GF-D8 (cell line): ENCODE measurements at regions not wholly inside any gene's neighbourhood (a gene's known extent, or its start where the extent isn't known, plus 50 kb on each side); places are given as distances from the start of the nearest gene placed in this dataset.

Experiments used
- DNase-seq: peaks from one replicate; lab custom pipeline; 2025; lab: John Stamatoyannopoulos, UW

DNA sequence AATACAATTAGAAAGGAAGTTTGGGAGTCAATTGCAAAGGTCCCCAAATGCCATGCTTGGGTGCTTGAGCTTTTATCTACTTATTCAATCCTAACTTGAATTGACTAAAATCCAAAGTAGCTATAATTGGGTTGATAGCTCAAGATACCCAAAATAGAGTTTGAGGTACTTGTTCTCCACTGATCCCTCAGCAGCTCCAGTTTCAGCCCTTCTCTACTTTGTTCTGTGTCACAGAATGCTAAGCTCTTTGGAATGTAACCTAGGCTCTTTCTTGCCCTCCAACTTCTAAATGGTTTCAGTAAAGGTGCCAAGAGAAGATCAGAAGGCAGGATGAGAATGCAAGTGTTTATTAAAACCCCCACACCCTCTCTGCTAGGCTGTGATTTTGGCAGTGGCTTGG lies 251.4 kb upstream of the CLEC14A start:
- DNase-seq, result no peak

GRCh38 chr14:38505973-38506249 lies 250.0 kb upstream of the CLEC14A start:
- DNase-seq, result no peak

DNA sequence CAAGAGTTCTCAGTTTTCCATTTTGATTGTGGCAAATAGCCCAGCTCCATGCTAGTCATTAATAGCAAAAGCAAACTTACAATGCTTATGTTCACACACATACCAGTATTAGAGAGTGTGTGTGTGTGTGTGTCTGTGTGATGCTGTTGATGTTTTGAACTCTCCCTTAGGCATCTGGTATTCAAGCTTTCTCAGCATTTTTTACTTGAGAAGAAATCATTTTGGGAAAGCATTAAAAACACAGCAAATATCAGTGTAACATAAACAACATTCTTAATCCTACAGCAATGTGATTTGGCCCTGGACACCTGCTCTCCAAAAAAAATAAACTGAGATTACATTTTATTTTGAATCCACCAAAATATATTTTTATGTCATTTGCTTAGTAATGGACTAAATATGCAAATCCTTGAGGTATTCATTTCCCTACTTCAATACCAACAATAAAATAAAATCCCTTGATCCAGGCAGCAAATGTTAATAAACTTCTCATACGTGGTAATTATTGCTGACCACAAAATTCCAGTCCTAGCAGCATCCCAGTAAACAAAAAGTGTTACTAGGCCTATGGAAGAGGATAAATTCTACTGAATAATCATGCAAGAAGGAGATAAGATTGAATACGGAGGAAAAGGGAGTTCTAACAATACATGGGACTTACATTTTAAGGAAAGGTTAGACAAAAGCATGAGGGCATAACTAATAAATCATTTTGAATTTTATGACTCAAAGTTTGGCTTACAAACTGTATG lies 249.5 kb upstream of the CLEC14A start:
- DNase-seq, result no peak

DNA sequence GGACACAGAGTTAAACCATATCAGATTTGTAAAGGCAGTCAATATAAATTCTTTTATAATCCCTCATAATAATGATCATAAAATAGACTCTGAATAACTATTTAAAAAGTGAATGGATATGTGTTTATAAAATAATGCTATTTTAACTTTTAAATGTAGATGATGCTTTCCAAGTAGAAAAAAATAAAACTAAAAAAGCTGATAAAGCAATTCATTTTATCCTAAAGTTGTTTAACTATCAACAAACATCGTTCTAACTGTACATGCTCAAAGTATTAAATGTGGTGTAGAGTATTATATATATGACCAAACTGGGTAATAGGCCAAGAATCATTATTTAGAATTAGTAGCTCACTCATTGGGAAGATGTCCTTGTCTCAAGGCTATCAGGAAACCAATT lies 248.3 kb upstream of the CLEC14A start:
- no peak for DNase-seq

- DNase-seq, result no peak
Observed at GRCh38 chr14:38502239-38502638, 246.3 kb upstream of the CLEC14A start.

DNA sequence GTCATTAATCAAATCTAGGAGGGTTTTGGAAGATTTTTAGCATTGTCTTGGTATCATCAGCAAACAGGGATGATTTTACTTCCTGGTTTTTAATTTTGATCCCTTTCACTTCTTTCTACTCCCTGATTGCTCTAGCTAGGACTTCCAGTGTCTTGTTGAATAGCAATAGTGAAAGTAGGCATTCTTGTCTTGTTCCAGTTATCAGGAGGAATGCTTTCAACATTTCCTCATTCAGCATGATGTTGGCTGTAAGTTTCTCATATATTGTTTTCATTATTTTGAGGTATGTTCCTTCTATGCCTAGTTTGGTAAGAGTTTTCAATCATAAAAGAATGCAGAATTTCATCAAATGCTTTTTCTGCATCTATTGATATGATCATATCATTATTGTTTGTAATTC lies 244.2 kb upstream of the CLEC14A start:
- DNase-seq, result no peak

GRCh38 chr14:38496092-38496491 lies 240.2 kb upstream of the CLEC14A start:
- no peak for DNase-seq

- no peak for DNase-seq
Observed at GRCh38 chr14:38490273-38490672, 234.4 kb upstream of the CLEC14A start.

DNA sequence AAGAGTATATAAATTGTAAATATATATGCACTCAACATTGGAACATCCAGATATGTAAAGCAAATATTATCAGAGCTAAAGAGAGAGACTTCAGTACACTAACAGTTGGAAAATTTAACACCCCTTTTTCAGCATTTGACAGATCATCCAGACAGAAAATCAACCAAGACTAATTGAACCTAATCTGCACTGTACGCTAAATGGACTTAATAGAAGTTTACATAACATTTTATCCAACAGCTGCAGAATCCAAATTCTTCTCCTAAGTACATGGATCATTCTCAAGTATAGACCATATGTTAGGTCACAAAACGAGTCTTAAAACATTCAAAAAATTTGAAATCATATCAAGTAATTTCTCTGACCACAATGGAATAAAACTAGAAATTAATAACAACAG lies 229.1 kb upstream of the CLEC14A start:
- no peak for DNase-seq

DNA sequence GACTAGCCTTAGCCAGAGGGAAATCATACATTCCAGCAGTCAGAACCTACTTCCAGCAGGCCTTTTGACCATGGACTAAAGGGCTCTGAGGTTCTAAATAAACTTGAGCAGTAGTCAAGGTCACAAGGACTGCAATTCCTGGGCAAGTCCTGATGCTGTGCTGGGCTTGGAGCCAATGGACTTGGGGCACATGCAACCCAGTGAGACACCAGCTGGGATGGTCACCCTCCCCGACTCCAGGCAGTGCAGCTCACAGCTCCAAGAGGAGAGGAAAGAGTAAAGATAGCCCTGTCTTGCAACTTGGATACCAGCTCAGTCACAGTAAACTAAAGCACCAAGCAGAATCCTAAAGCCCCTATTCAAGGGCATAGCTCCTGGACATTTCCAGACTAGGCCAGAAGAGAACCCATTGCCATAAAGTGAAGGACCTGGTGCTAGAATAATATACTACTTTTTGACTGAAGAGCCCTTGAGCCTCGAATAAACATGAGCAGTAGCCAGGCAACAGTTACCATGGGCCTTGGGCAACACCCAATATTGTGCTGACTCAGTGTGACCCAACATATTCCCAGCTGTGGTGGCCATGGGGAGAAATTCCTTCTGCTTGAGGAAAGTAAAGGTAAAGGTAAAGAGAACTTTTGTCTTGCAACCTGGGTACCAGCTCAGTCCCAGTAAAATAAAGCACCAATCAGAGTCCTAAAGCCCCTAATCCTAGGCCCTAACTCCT lies 226.2 kb upstream of the CLEC14A start:
- no peak for DNase-seq

DNA sequence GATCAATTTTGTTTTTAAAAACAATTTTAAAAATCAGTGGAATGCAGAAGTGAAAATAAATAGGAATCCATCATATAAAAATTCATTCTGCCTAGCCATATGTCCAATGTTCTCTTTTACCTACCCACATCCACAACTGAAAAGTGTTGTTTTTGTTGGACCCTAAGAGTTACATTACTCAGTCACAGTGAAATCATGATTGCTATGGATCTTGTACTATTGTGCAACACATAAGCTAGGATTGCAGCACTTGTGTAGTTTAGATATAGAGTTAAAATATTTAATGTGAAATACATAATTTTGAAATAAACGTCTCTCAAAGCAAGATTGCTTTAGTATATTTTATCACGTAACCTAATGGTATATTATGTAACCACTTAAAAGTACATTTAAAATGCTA lies 213.3 kb upstream of the CLEC14A start:
- no peak for DNase-seq

DNA sequence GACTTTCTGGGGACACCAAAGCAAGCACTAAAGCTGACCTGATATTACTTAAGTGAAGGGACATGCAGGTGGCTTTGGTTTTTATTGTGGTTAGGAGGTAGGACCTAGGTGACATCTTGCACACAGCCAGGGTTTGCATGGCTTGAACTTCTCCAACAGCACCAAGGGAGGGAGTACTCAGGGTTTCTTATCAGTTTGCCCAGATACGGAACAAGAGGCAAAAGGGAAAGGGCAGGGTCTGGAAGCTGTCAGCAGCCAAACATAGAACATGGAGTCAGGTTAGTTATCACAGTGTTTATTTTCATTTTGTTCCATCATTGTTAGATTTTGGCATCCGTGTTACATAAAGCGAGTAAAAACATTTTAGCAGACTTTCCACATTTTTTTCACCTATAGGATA lies 186.3 kb upstream of the CLEC14A start:
- no peak for DNase-seq

GRCh38 chr14:38432186-38432585 lies 176.3 kb upstream of the CLEC14A start:
- DNase-seq, result no peak

DNA sequence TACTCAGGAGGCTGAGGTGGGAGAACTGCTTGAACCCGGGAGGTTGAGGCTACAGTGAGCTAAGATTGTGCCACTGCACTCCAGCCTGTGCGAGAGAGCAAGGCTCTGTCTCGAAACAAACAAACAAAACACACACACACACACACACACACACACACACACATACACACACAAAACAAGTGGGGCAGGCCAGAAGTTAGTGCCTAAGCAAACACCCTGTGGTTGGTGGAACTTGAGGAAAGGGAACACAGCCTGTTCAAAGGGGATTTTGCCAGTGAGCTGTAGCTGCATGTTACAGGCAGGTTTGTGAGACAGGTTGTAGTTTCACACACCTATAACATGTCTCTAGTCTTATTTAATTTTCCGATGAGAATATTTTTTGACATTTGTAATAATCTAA lies 175.3 kb upstream of the CLEC14A start:
- no peak for DNase-seq

- no peak for DNase-seq
Observed at GRCh38 chr14:38430522-38430921, 174.6 kb upstream of the CLEC14A start.

- DNase-seq, result no peak
Observed at GRCh38 chr14:38425324-38425976, 169.6 kb upstream of the CLEC14A start.

DNA sequence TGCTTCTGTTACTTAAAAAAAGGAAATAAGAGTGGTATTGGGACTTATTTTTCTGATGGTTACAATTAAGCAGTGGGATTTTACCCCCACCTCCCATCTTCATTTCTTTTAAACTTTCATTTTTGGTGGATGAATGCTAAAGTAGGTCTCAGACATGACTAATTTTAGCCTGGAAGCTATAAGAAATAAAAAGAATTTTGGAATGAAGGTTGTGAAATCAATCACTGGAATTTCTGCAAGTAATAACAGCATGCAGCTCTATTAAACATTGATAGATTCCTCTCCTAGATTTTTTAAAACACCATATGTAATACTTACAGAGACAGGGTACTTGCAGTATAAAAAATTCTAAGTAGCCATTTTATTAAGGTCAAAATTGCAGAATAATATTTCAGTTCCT lies 164.2 kb upstream of the CLEC14A start:
- DNase-seq, result no peak

- DNase-seq, result no peak
Observed at GRCh38 chr14:38419579-38419978, 163.7 kb upstream of the CLEC14A start.

DNA sequence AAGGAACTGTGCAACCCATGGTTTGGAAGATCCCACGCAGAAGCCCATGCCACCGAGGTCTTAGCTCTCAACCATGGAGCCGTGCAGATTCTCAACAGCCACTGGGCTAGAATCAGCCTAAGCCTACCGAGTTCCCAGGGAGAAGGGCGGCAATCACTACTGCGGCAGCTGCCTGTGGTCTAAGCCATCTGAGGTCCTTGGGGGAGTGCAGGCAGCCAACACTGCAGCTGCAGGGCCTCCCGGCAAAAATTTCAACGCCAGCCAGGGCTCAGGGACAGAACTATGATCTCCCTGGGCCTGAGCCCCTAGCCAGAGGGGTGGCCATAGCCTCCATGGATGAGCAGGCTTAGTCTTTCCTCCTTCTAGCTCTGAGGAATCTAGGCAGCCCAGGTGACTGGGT lies 156.8 kb upstream of the CLEC14A start:
- no peak for DNase-seq

DNA sequence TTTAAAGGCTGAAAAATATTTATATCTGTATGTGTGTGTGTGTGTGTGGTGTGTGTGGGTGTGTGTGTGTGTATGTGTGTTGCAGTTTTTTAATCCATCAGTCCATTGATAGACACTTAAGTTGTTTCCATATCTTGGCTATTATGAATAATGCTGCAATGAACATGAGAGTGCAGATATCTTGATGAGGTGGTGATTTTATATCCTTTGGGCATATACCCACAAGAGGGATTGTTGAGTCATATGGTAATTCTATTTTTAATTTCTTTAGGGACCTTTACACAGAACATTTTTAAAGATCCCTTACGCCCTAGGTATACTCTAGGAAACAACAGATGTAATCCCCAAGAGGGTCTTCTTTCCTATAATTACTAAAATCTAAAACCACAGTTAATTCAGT lies 154.5 kb upstream of the CLEC14A start:
- DNase-seq, result no peak

GRCh38 chr14:38409071-38409705 lies 153.3 kb upstream of the CLEC14A start:
- no peak for DNase-seq

- DNase-seq, result no peak
Observed at GRCh38 chr14:38405851-38406635, 150.2 kb upstream of the CLEC14A start.
